CD4-positive, CD25-positive, alpha-beta regulatory T cell (primary cell): ENCODE measurements at regions not wholly inside any gene's neighbourhood (a gene's known extent, or its start where the extent isn't known, plus 50 kb on each side); places are given as distances from the start of the nearest gene placed in this dataset.

ENCODE experiments used
- ATAC-seq, 2 donors: fragments of 150-1000 bp; cut with Tn5 transposase; one replicate each; pipeline ENCODE4 v1.10.0; 2021; ENCODE audit warnings: low read depth in 2 of 2, moderate number of reproducible peaks in 2 of 2, moderate library complexity in 1 of 2
- DNase-seq, 3 donors: peaks; one replicate each; pipeline versions ENCODE4 v3.0.0 to v3.0.0-alpha.2; 2012 to 2022; ENCODE audit warnings: mixed read lengths in 1 of 3
- H3K27ac ChIP-seq: one replicate; pipeline ENCODE4 v1.7.0; 2013; ENCODE audit warnings: mild to moderate bottlenecking, low read length; ENCODE audit not compliant: insufficient read depth, poor library complexity, severe bottlenecking
- H3K27me3 ChIP-seq: one replicate; pipeline ENCODE4 v1.7.0; 2013; ENCODE audit warnings: low read length; ENCODE audit not compliant: control insufficient read depth, insufficient read depth
- H3K36me3 ChIP-seq: one replicate; pipeline ENCODE4 v1.7.0; 2013; ENCODE audit warnings: mild to moderate bottlenecking, low read length, moderate library complexity; ENCODE audit not compliant: control insufficient read depth, insufficient read depth
- H3K4me1 ChIP-seq: 2 replicates; pipeline ENCODE4 v1.7.0; 2013; ENCODE audit warnings: mild to moderate bottlenecking, low read length; ENCODE audit not compliant: insufficient read depth, control insufficient read depth, poor library complexity, severe bottlenecking
- H3K4me3 ChIP-seq: one replicate; pipeline ENCODE4 v1.7.0; 2013; ENCODE audit warnings: low read depth, mild to moderate bottlenecking, low read length, moderate library complexity
- H3K9me3 ChIP-seq, 2 experiments: 1 replicate in 1 of 2; 2 replicates in 1 of 2; pipeline ENCODE4 v1.7.0; 2013; ENCODE audit warnings: low read length in 2 of 2, mild to moderate bottlenecking in 1 of 2, moderate library complexity in 1 of 2; ENCODE audit not compliant: control insufficient read depth in 2 of 2
- H3K27ac Mint-ChIP-seq, 3 donors: one replicate each; pipeline ENCODE4 v1.8.0; 2020 to 2022; ENCODE audit warnings: mild to moderate bottlenecking in 3 of 3, mixed read lengths in 3 of 3, moderate library complexity in 2 of 3
- H3K27me3 Mint-ChIP-seq: one replicate; pipeline ENCODE4 v1.8.0; 2022; ENCODE audit warnings: mild to moderate bottlenecking, mixed read lengths
- H3K36me3 Mint-ChIP-seq: one replicate; pipeline ENCODE4 v1.8.0; 2020; ENCODE audit warnings: mixed read lengths
- H3K4me1 Mint-ChIP-seq, 4 donors: one replicate each; pipeline ENCODE4 v1.8.0; 2020 to 2022; ENCODE audit warnings: mixed read lengths in 4 of 4, mild to moderate bottlenecking in 1 of 4
- H3K4me3 Mint-ChIP-seq, 4 donors: one replicate each; pipeline ENCODE4 v1.8.0; 2020 to 2022; ENCODE audit warnings: mild to moderate bottlenecking in 4 of 4, mixed read lengths in 4 of 4, moderate library complexity in 3 of 4
- H3K9me3 Mint-ChIP-seq, 7 donors: one replicate each; pipeline ENCODE4 v1.8.0; 2020 to 2022; ENCODE audit warnings: mixed read lengths in 7 of 7, mild to moderate bottlenecking in 3 of 7, moderate library complexity in 2 of 7

DNA sequence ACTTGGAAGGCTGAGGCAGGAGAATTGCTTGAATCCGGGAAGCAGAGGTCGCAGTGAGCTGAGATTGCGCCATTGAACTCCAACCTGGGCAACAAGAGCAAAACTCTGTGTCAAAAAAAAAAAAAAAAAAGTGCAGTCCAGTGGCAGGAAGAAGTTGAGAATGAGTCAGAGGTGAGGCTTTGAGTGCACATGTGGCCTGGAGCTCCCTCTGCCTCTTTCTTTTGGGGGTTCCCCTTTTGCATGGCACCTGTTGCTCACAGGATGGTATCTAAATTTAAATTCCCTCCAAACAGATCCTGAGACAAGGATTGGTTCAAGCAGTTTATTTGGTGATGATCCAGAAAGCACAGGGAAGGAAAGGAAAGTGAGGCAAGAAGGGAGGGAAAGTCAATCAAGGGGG lies 151.4 kb upstream of the STX18 start:
- Mint-ChIP-seq H3K27me3 (no peaks in the 10 kb centered on the region), H3K4me1 (peaks cover 0 to 7% (median 3%) of the 10 kb centered on the region in 4 donors), H3K27ac (no peak overlapping the region), H3K36me3 (peaks cover 43% of the 10 kb centered on the region), H3K9me3 (peaks cover 0 to 4% (median 0%) of the 10 kb centered on the region in 7 donors), H3K4me3 (no peak overlapping the region)
- H3K9me3 ChIP-seq = no peaks in the 10 kb centered on the region
- H3K4me1 ChIP-seq = no peaks in the 10 kb centered on the region
- no peaks in the 10 kb centered on the region for H3K36me3 ChIP-seq
- H3K27me3 ChIP-seq = no peaks in the 10 kb centered on the region
- no peak overlapping the region for H3K27ac ChIP-seq
- peak in 1 of 3 donors; percentile 22 for DNase-seq
- no peak for ATAC-seq
- no peak overlapping the region for H3K4me3 ChIP-seq

GRCh38 chr4:4690854-4691253 lies 149.0 kb upstream of the STX18 start:
- Mint-ChIP-seq H3K36me3 (peaks cover 42% of the 10 kb centered on the region), H3K27me3 (no peaks in the 10 kb centered on the region), H3K27ac (no peak overlapping the region)

GRCh38 chr4:4689694-4690440 lies 148.0 kb upstream of the STX18 start:
- no peak overlapping the region for H3K27ac ChIP-seq
- Mint-ChIP-seq H3K27me3 (no peaks in the 10 kb centered on the region), H3K4me3 (no peak overlapping the region), H3K9me3 (peaks cover 0 to 4% (median 0%) of the 10 kb centered on the region in 7 donors), H3K4me1 (peaks cover 0 to 7% (median 3%) of the 10 kb centered on the region in 4 donors), H3K36me3 (peaks cover 37% of the 10 kb centered on the region), H3K27ac (peak overlapping the region in 1 of 3 donors; percentile 66)
- H3K4me3 ChIP-seq = no peak overlapping the region
- no peaks in the 10 kb centered on the region for H3K36me3 ChIP-seq
- no peaks in the 10 kb centered on the region for H3K27me3 ChIP-seq
- no peaks in the 10 kb centered on the region for H3K9me3 ChIP-seq
- DNase-seq (peak in 1 of 3 donors; percentile 19), ATAC-seq (no peak)
- no peaks in the 10 kb centered on the region for H3K4me1 ChIP-seq

More at GRCh38 chr4:4690854-4691253, 149.0 kb upstream of the STX18 start:
- Histone ChIP-seq H3K27ac (no peak overlapping the region), H3K4me3 (no peak overlapping the region), H3K9me3 (no peaks in the 10 kb centered on the region), H3K36me3 (no peaks in the 10 kb centered on the region), H3K4me1 (no peaks in the 10 kb centered on the region), H3K27me3 (no peaks in the 10 kb centered on the region)
- Mint-ChIP-seq H3K4me3 (no peak overlapping the region), H3K9me3 (peaks cover 0 to 4% (median 0%) of the 10 kb centered on the region in 7 donors), H3K4me1 (peaks cover 0 to 7% (median 3%) of the 10 kb centered on the region in 4 donors)
- ATAC-seq (no peak), DNase-seq (no peak)

DNA sequence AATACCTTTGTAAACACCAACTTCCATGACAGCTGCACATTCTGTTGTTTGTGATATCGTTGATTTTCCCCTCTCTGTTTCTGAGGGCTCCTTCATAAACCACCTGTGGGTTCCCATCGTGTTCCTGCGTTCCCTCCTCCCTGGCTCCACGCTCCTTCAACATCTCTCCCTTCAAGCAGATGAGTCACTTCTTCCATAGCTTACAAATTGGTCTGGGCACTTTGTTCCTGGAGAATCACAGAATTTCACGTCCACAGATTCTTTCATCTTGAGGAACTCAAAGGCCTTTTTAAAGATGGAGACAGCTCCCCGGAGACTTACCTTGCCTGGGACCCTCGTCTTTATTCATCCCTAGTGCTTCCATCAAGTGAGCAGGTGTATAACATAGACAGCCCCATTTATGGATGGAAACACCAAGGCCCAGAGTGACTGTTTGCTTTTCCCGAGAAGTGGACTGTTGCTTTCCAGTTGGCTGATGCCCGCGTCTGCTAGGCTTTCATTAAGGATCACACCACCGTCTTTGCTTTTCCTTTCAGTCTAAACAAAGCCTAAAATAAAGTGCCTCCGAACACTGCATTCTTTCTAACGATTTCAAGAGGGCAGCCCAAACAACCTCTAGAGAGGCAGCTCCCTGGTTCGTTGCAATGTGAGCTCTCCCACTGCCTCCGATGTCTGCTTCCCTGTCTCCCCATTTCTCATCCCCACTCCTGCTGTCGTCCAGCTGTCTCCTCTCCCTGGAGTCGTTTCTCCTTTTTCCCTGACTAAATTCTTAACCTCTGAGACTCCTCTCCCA lies 146.3 kb upstream of the STX18 start:
- Histone ChIP-seq H3K4me3 (no peak overlapping the region), H3K27ac (no peak overlapping the region), H3K9me3 (no peaks in the 10 kb centered on the region), H3K36me3 (no peaks in the 10 kb centered on the region), H3K27me3 (no peaks in the 10 kb centered on the region), H3K4me1 (no peaks in the 10 kb centered on the region)
- H3K27ac Mint-ChIP-seq = no peak overlapping the region
- no peak for DNase-seq
- peaks cover 0 to 4% (median 0%) of the 10 kb centered on the region in 7 donors for H3K9me3 Mint-ChIP-seq
- peaks cover 37% of the 10 kb centered on the region for H3K36me3 Mint-ChIP-seq
- H3K27me3 Mint-ChIP-seq = no peaks in the 10 kb centered on the region
- ATAC-seq = no peak
- no peak overlapping the region for H3K4me3 Mint-ChIP-seq
- H3K4me1 Mint-ChIP-seq = peaks cover 0 to 7% (median 3%) of the 10 kb centered on the region in 4 donors

GRCh38 chr4:4687100-4687499 lies 145.3 kb upstream of the STX18 start:
- ATAC-seq (no peak), DNase-seq (no peak)
- peaks cover 0 to 7% (median 3%) of the 10 kb centered on the region in 4 donors for H3K4me1 Mint-ChIP-seq
- Histone ChIP-seq H3K9me3 (no peaks in the 10 kb centered on the region), H3K27ac (no peak overlapping the region), H3K4me3 (no peak overlapping the region), H3K27me3 (no peaks in the 10 kb centered on the region), H3K4me1 (no peaks in the 10 kb centered on the region), H3K36me3 (no peaks in the 10 kb centered on the region)
- no peak overlapping the region for H3K27ac Mint-ChIP-seq
- no peaks in the 10 kb centered on the region for H3K27me3 Mint-ChIP-seq
- no peak overlapping the region for H3K4me3 Mint-ChIP-seq
- H3K9me3 Mint-ChIP-seq = peaks cover 0 to 4% (median 0%) of the 10 kb centered on the region in 7 donors
- H3K36me3 Mint-ChIP-seq = peaks cover 36% of the 10 kb centered on the region

DNA sequence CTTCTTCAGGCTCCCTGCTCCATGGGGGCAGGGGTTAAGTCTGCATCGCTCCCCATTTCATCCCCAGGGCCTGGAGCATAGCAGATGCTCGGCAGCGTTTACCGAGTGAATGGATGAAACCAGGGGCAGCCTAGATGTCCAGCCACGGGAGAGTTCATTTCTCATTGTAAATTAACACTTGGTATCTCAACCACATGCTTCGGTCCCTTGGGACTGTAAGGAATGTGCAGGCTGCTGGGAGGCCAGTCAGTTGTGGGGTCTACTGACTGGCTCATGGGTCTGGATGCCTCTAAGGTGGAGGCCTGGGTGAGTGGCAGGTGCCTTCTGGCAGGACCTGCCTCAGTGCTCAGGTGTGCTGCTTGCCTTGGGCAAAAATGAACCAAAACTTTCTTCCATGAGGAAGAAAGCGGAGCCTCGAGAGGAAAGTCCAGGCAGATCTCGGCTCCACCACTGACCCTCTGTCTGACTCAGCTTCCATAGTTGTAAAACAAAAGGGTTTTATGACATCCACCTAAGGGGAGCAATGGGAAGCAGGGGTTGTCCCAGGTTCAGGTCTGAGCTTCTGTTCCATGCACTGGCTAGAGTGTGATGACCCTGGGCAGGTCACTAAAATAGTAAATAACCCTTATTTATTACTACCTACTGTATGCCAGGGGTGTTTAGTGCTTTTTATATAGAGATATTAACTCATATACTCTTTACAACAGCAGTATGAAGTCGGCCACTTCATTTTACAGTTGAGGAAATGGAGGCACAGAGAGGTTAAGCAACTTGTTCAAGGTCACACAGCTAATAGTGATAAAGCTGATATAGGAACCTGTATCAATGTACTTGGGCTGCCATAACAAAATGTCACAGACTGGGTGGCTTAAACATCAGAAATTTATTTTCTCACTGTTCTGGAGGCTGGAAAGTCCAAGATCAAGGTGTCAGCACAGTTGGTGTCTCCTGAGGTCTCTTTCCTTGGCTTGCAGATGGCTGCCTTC lies 144.3 kb upstream of the STX18 start:
- Histone ChIP-seq H3K9me3 (no peaks in the 10 kb centered on the region), H3K27me3 (no peaks in the 10 kb centered on the region), H3K36me3 (no peaks in the 10 kb centered on the region), H3K4me3 (no peak overlapping the region), H3K4me1 (no peaks in the 10 kb centered on the region), H3K27ac (no peak overlapping the region)
- no peak for DNase-seq
- Mint-ChIP-seq H3K9me3 (peaks cover 0 to 4% (median 0%) of the 10 kb centered on the region in 7 donors), H3K27me3 (no peaks in the 10 kb centered on the region), H3K36me3 (peaks cover 35% of the 10 kb centered on the region), H3K27ac (no peak overlapping the region), H3K4me1 (peaks cover 0 to 7% (median 3%) of the 10 kb centered on the region in 4 donors), H3K4me3 (no peak overlapping the region)
- ATAC-seq = no peak

DNA sequence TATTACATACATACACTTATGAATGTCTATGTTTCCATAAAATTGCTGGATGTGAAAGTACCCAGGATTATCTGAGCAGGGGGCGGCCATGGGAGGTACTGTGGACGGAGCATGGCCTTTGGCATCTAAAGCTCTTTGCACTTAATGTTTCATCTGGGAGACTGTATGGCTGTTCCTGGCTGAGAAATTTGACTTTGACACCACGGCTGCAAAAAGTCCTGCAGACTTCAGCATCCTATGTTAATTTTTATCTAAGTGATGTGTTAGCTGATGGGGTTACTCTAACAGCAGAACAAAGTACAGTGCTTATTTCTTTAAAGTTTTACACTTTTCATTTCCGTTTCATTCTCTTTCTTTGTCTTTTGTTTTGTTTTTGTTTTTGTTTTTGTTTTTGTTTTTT lies 139.8 kb upstream of the STX18 start:
- DNase-seq (no peak), ATAC-seq (no peak)
- no peak overlapping the region for H3K27ac ChIP-seq
- H3K27ac Mint-ChIP-seq = no peak overlapping the region
- H3K4me1 ChIP-seq = no peaks in the 10 kb centered on the region
- H3K9me3 Mint-ChIP-seq = no peaks in the 10 kb centered on the region
- H3K4me3 Mint-ChIP-seq = no peak overlapping the region
- no peaks in the 10 kb centered on the region for H3K27me3 Mint-ChIP-seq
- H3K36me3 ChIP-seq = no peaks in the 10 kb centered on the region
- peaks cover 0 to 3% (median 0%) of the 10 kb centered on the region in 4 donors for H3K4me1 Mint-ChIP-seq
- H3K27me3 ChIP-seq = no peaks in the 10 kb centered on the region
- H3K9me3 ChIP-seq = no peaks in the 10 kb centered on the region
- H3K4me3 ChIP-seq = no peak overlapping the region
- peaks cover 24% of the 10 kb centered on the region for H3K36me3 Mint-ChIP-seq
